GM12878 (cell line): ENCODE measurements at regions not wholly inside any gene's neighbourhood (a gene's known extent, or its start where the extent isn't known, plus 50 kb on each side); places are given as distances from the start of the nearest gene placed in this dataset.

Experiments used
- EZH2 ChIP-seq: IDR thresholded peaks from 2 replicates; pipeline ENCODE4 v1.6.1; 2012; ENCODE audit warnings: low read depth, mild to moderate bottlenecking, control low read depth, inconsistent platforms, low read length, borderline replicate concordance; ENCODE audit not compliant: control insufficient read depth
- KAT2A ChIP-seq: conservative IDR thresholded peaks from 2 replicates; pipeline ENCODE4 v1.6.1; 2011; ENCODE audit warnings: low read depth, low read length; ENCODE audit not compliant: control insufficient read depth
- POLR2A ChIP-seq: IDR thresholded peaks from 2 replicates; pipeline ENCODE4 v1.6.1; 2011; ENCODE audit warnings: low read depth, mild to moderate bottlenecking, low read length
- SUZ12 ChIP-seq: fragments of 200-600 bp; sonication (generic); IDR thresholded peaks from one replicate; pipeline ENCODE4 v1.6.1; 2018; ENCODE audit warnings: antibody characterized with exemption, mild to moderate bottlenecking; ENCODE audit not compliant: unreplicated experiment
- TF ChIP-seq, protein P1 (sequence below), 3 experiments: IDR thresholded peaks in 2 of 3; conservative IDR thresholded peaks in 1 of 3; 2 replicates each; pipeline ENCODE4 v1.5.1; 2011; ENCODE audit warnings: low read depth in 3 of 3, low read length in 3 of 3, mild to moderate bottlenecking in 3 of 3, control low read depth in 2 of 3, moderate library complexity in 2 of 3, inconsistent platforms in 1 of 3, mixed read lengths in 1 of 3; ENCODE audit not compliant: control insufficient read depth in 2 of 3, insufficient read depth in 1 of 3; ENCODE audit errors: extremely low read depth in 1 of 3
- TF ChIP-seq, protein P2 (sequence below): IDR thresholded peaks from 2 replicates; pipeline ENCODE4 v1.6.1; 2011; ENCODE audit warnings: low read depth, mild to moderate bottlenecking, low read length, moderate library complexity, borderline replicate concordance; ENCODE audit errors: extremely low read depth

DNA sequence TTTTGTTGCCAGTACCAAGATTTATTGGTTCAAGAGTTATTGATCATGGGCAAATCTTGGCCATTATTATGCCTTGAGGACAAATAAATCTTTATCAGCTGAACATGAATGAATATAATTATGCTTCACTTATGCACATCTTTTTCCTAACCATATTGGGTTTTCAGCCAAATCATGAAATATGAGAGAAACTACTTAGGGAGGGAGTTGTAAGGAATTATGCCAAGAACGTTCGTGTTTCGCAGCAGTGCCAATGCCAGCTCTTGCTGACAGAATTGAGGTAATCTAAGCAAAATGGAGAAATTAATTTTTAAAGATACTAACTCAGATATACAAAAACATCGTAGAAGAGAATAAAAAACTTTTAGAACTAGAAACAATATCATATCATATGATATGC is 301.1 kb upstream of the SASH1 start:
- TF ChIP-seq, protein P1, sequence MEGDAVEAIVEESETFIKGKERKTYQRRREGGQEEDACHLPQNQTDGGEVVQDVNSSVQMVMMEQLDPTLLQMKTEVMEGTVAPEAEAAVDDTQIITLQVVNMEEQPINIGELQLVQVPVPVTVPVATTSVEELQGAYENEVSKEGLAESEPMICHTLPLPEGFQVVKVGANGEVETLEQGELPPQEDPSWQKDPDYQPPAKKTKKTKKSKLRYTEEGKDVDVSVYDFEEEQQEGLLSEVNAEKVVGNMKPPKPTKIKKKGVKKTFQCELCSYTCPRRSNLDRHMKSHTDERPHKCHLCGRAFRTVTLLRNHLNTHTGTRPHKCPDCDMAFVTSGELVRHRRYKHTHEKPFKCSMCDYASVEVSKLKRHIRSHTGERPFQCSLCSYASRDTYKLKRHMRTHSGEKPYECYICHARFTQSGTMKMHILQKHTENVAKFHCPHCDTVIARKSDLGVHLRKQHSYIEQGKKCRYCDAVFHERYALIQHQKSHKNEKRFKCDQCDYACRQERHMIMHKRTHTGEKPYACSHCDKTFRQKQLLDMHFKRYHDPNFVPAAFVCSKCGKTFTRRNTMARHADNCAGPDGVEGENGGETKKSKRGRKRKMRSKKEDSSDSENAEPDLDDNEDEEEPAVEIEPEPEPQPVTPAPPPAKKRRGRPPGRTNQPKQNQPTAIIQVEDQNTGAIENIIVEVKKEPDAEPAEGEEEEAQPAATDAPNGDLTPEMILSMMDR (IDR thresholded peaks at IDR 0.05 in 2 of 3, conservative IDR thresholded peaks at IDR 0.05 in 1 of 3; ENCODE audit: control insufficient read depth in 2 of 3, extremely low read depth in 1 of 3, insufficient read depth in 1 of 3, low read depth in 3 of 3, low read length in 3 of 3) = no peak
- TF ChIP-seq EZH2 (no peak), SUZ12 (no peak), POLR2A (no peak), KAT2A (no peak)
- TF ChIP-seq, protein P2, sequence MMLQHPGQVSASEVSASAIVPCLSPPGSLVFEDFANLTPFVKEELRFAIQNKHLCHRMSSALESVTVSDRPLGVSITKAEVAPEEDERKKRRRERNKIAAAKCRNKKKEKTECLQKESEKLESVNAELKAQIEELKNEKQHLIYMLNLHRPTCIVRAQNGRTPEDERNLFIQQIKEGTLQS = no peak
